ENCODE measurements at regions not wholly inside any gene's neighbourhood (a gene's known extent, or its start where the extent isn't known, plus 50 kb on each side); places are given as distances from the start of the nearest gene placed in this dataset.

GRCh38 chr6:140777780-140778179, 1354.9 kb upstream of the GJE1 start:
- TF ChIP-seq EZH2 (IDR thresholded peaks at IDR 0.05; ENCODE audit: borderline replicate concordance, low read length): no peak
- TF ChIP-seq CTCF (conservative IDR thresholded peaks at IDR 0.05 in 1 of 2, IDR thresholded peaks at IDR 0.05 in 1 of 2; ENCODE audit: extremely low read depth in 1 of 2, insufficient read depth in 1 of 2, low read depth in 1 of 2, low read length in 2 of 2): no peak

Measured in mammary epithelial cell (primary cell).